ENCODE measurements at regions not wholly inside any gene's neighbourhood (a gene's known extent, or its start where the extent isn't known, plus 50 kb on each side); places are given as distances from the start of the nearest gene placed in this dataset.

GRCh38 chr2:183438541-183438940 is 314.3 kb downstream of the NUP35 start:
- in situ Hi-C loops (cut with MboI): no loop called here
- Histone ChIP-seq H3K27me3 (ENCODE audit: control insufficient read depth in 2 of 2, insufficient read depth in 2 of 2, low read length in 2 of 2) (no peaks in the 10 kb centered on the region), H3K27ac (ENCODE audit: extremely low read depth, low read depth, low read length) (no peak overlapping the region), H3K9me1 (ENCODE audit: control insufficient read depth, insufficient read depth, low read length) (no peaks in the 10 kb centered on the region), H3K9me3 (replicated peaks; ENCODE audit: control insufficient read depth, insufficient read depth, low read depth, low read length) (no peaks in the 10 kb centered on the region), H3K79me2 (ENCODE audit: control insufficient read depth, insufficient read depth, low read length) (no peaks in the 10 kb centered on the region), H3K4me2 (ENCODE audit: insufficient read depth, low read length) (no peak overlapping the region), H2AFZ (ENCODE audit: low read depth, low read length) (no peak overlapping the region), H3K9ac (ENCODE audit: insufficient read depth in 1 of 2, low read depth in 2 of 2, low read length in 2 of 2) (no peak overlapping the region), H3K4me1 (replicated peaks in 1 of 2; ENCODE audit: control insufficient read depth in 2 of 2, insufficient read depth in 2 of 2, low read length in 2 of 2) (no peaks in the 10 kb centered on the region), H4K20me1 (replicated peaks; ENCODE audit: control insufficient read depth, insufficient read depth, low read length) (no peaks in the 10 kb centered on the region), H3K4me3 (no peak overlapping the region), H3K36me3 (ENCODE audit: control insufficient read depth, insufficient read depth, low read length) (no peaks in the 10 kb centered on the region)
- TF ChIP-seq ZNF175 (CRISPR knock-in tag; IDR thresholded peaks at IDR 0.05; ENCODE audit: low read depth) (no peak), ZNF780A (CRISPR knock-in tag; IDR thresholded peaks at IDR 0.05) (no peak), PKNOX1 (IDR thresholded peaks at IDR 0.05) (no peak), ETS2 (tag; IDR thresholded peaks at IDR 0.05; ENCODE audit: borderline replicate concordance, poor library complexity, severe bottlenecking) (no peak), USF2 (CRISPR knock-in tag; IDR thresholded peaks at IDR 0.05) (no peak), MAX (CRISPR knock-in tag; IDR thresholded peaks at IDR 0.05) (no peak), ELK3 (CRISPR knock-in tag; IDR thresholded peaks at IDR 0.05) (no peak), LCOR (CRISPR knock-in tag; IDR thresholded peaks at IDR 0.05) (no peak), ZKSCAN1 (IDR thresholded peaks at IDR 0.05; ENCODE audit: low read depth, low read length) (no peak), MCM2 (IDR thresholded peaks at IDR 0.05; ENCODE audit: low read depth) (no peak), SRSF3 (IDR thresholded peaks at IDR 0.05; ENCODE audit: insufficient read depth, low read length) (no peak), TAF1 (IDR thresholded peaks at IDR 0.05; ENCODE audit: control insufficient read depth, extremely low read depth, insufficient read depth, low read length, severe bottlenecking) (no peak)
- ChIA-PET CTCF (ENCODE audit: low intra/inter-chr PET ratio) (no interaction called here), POLR2A (no interaction called here)
- intact Hi-C loops (cut with micrococcal nuclease): no loop called here
- BruUV-seq (replicated peaks): no TSS peak
- 0% methylated on average over 2 of the region's 2 CpGs for WGBS (ENCODE audit: insufficient coverage, low coverage, missing lambda C conversion rate)
- FAIRE-seq (no peak), ATAC-seq (no peak), DNase-seq (ENCODE audit: extremely low read depth in 1 of 4, low spot score in 3 of 4) (no peak)
